Nephron progenitor cell (in vitro differentiated cells): ENCODE measurements at regions not wholly inside any gene's neighbourhood (a gene's known extent, or its start where the extent isn't known, plus 50 kb on each side); places are given as distances from the start of the nearest gene placed in this dataset.

Experiments used
- DNase-seq: peaks from one replicate; pipeline ENCODE4 v3.0.0; 2021
- H3K27ac Mint-ChIP-seq: 2 replicates; pipeline ENCODE4 v1.8.0; 2021; ENCODE audit warnings: mild to moderate bottlenecking, moderate library complexity, mixed read lengths
- H3K27me3 Mint-ChIP-seq: 2 replicates; pipeline ENCODE4 v1.8.0; 2021; ENCODE audit warnings: mild to moderate bottlenecking, low read depth, mixed read lengths; ENCODE audit not compliant: poor library complexity
- H3K36me3 Mint-ChIP-seq: 2 replicates; pipeline ENCODE4 v1.8.0; 2021; ENCODE audit warnings: low read depth, mixed read lengths
- H3K4me1 Mint-ChIP-seq: 2 replicates; pipeline ENCODE4 v1.8.0; 2021; ENCODE audit warnings: mixed read lengths
- H3K4me3 Mint-ChIP-seq: 2 replicates; pipeline ENCODE4 v1.8.0; 2021; ENCODE audit warnings: mild to moderate bottlenecking, moderate library complexity, mixed read lengths
- H3K9me3 Mint-ChIP-seq: 2 replicates; pipeline ENCODE4 v1.8.0; 2021; ENCODE audit warnings: mild to moderate bottlenecking, moderate library complexity, mixed read lengths
- CTCF ChIP-seq: fragments of 200-600 bp; sonication (generic); IDR thresholded peaks from 2 replicates; pipeline ENCODE4 v1.5.0; 2021; ENCODE audit warnings: antibody characterized with exemption

DNA sequence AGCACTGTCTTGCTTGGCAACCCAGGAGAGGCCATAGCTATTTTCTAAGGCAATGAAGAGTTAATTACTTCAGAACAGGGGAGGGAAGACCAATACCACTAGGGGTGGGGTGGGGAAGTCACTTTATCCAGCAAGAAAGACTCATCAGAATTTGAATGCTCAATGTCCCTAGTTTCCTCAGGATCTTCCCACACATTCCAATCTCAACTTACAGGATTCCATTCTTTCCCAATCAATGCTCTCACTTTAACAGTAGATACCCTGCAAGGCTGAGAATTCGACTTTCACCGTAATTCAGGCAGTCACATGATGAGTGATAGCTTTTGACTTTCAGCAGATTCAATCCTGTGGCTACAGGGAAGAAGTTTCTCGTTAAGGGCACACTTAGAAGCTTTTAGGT lies 526.6 kb upstream of the SEL1L start:
- Mint-ChIP-seq H3K9me3 (no peaks in the 10 kb centered on the region), H3K27ac (no peak overlapping the region), H3K36me3 (no peaks in the 10 kb centered on the region), H3K4me3 (no peak overlapping the region), H3K4me1 (no peaks in the 10 kb centered on the region), H3K27me3 (peaks cover 3% of the 10 kb centered on the region)
- DNase-seq, result no peak
- no peak for TF ChIP-seq CTCF

- DNase-seq, result no peak
- Mint-ChIP-seq H3K9me3 (no peaks in the 10 kb centered on the region), H3K4me1 (no peaks in the 10 kb centered on the region), H3K36me3 (no peaks in the 10 kb centered on the region), H3K27me3 (peaks cover 4% of the 10 kb centered on the region), H3K4me3 (no peak overlapping the region), H3K27ac (no peak overlapping the region)
- TF ChIP-seq CTCF, result no peak
Observed at GRCh38 chr14:82067221-82067875, 533.7 kb upstream of the SEL1L start.

DNA sequence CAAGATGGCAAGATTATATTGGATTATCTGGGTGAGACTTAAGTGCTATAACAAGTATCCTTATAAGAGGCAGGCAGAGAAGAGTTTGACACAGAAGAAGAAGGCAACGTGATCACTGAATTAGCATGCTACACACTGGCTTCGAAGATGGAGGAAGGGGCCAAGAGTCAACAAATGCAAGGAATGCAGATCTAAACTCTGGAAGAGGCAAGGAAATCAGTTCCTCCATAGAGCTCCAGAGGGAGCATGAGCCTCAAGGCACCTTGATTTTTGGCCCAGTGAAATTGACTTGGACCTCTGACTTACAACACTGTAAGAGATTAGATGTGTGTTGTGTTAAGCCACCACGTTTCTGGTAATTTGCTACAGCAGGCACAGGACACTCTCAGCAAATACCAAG lies 536.4 kb upstream of the SEL1L start:
- no peak for TF ChIP-seq CTCF
- Mint-ChIP-seq H3K27ac (no peak overlapping the region), H3K4me1 (no peaks in the 10 kb centered on the region), H3K36me3 (no peaks in the 10 kb centered on the region), H3K9me3 (no peaks in the 10 kb centered on the region), H3K27me3 (peaks cover 4% of the 10 kb centered on the region), H3K4me3 (no peak overlapping the region)
- no peak for DNase-seq

GRCh38 chr14:82070753-82071152 lies 537.1 kb upstream of the SEL1L start:
- no peak for DNase-seq
- no peaks in the 10 kb centered on the region for H3K4me1 Mint-ChIP-seq
- H3K36me3 Mint-ChIP-seq, result no peaks in the 10 kb centered on the region
- H3K4me3 Mint-ChIP-seq, result no peak overlapping the region
- H3K9me3 Mint-ChIP-seq, result no peaks in the 10 kb centered on the region
- H3K27ac Mint-ChIP-seq, result no peak overlapping the region
- TF ChIP-seq CTCF, result no peak
- peaks cover 4% of the 10 kb centered on the region for H3K27me3 Mint-ChIP-seq

GRCh38 chr14:82073547-82073946 lies 539.9 kb upstream of the SEL1L start:
- H3K27me3 Mint-ChIP-seq, result peaks cover 5% of the 10 kb centered on the region
- H3K4me1 Mint-ChIP-seq, result no peaks in the 10 kb centered on the region
- no peak for DNase-seq
- no peak overlapping the region for H3K4me3 Mint-ChIP-seq
- no peak for TF ChIP-seq CTCF
- H3K9me3 Mint-ChIP-seq, result no peaks in the 10 kb centered on the region
- H3K36me3 Mint-ChIP-seq, result no peaks in the 10 kb centered on the region
- no peak overlapping the region for H3K27ac Mint-ChIP-seq

- Mint-ChIP-seq H3K4me1 (no peaks in the 10 kb centered on the region), H3K9me3 (no peaks in the 10 kb centered on the region), H3K27me3 (peaks cover 5% of the 10 kb centered on the region)
Observed at GRCh38 chr14:82075566-82075965, 541.9 kb upstream of the SEL1L start.

More at GRCh38 chr14:82075566-82075965, 541.9 kb upstream of the SEL1L start:
- H3K27ac Mint-ChIP-seq, result no peak overlapping the region
- no peaks in the 10 kb centered on the region for H3K36me3 Mint-ChIP-seq
- DNase-seq, result peak; percentile 91
- no peak for TF ChIP-seq CTCF
- H3K4me3 Mint-ChIP-seq, result no peak overlapping the region
